HG03575 (cell line): ENCODE measurements at regions not wholly inside any gene's neighbourhood (a gene's known extent, or its start where the extent isn't known, plus 50 kb on each side); places are given as distances from the start of the nearest gene placed in this dataset.
"Not testable (repeated sequence)": the region's sequence is repeated elsewhere in the genome, so short reads cannot be mapped to it uniquely, and the experiment has no call there.

Experiments
- ATAC-seq: cut with Tn5 transposase; IDR thresholded peaks from one replicate; pipeline ENCODE4 v1.9.1; 2021; ENCODE audit not compliant: unreplicated experiment, insufficient number of reproducible peaks, low FRiP score; ENCODE audit errors: extremely low read depth

GRCh38 chr5:34245032-34245394 is 202.0 kb upstream of the C1QTNF3 start:
- not testable (repeated sequence) for ATAC-seq

- ATAC-seq, result not testable (repeated sequence)
Measured at GRCh38 chr5:34245813-34246212, 202.8 kb upstream of the C1QTNF3 start.

GRCh38 chr5:34258598-34258997 is 215.6 kb upstream of the C1QTNF3 start:
- not testable (repeated sequence) for ATAC-seq

GRCh38 chr5:34261020-34261419 is 218.0 kb upstream of the C1QTNF3 start:
- not testable (repeated sequence) for ATAC-seq

- ATAC-seq, result not testable (repeated sequence)
Measured at GRCh38 chr5:34266151-34266550, 223.1 kb upstream of the C1QTNF3 start.

- not testable (repeated sequence) for ATAC-seq
Measured at GRCh38 chr5:34296759-34297158, 253.7 kb upstream of the C1QTNF3 start.

- ATAC-seq, result not testable (repeated sequence)
Measured at GRCh38 chr5:34329201-34329600, 286.2 kb upstream of the C1QTNF3 start.

GRCh38 chr5:34329611-34330108 is 286.6 kb upstream of the C1QTNF3 start:
- not testable (repeated sequence) for ATAC-seq

GRCh38 chr5:34331928-34332454 is 289.0 kb upstream of the C1QTNF3 start:
- ATAC-seq, result not testable (repeated sequence)

- ATAC-seq, result not testable (repeated sequence)
Measured at GRCh38 chr5:34339408-34340001, 296.5 kb upstream of the C1QTNF3 start.

- ATAC-seq, result not testable (repeated sequence)
Measured at GRCh38 chr5:34354440-34354839, 301.7 kb upstream of the RAI14 start.

GRCh38 chr5:34371417-34371816 is 284.7 kb upstream of the RAI14 start:
- ATAC-seq, result not testable (repeated sequence)

GRCh38 chr5:34371817-34372216 is 284.3 kb upstream of the RAI14 start:
- not testable (repeated sequence) for ATAC-seq

GRCh38 chr5:34372739-34373138 is 283.4 kb upstream of the RAI14 start:
- not testable (repeated sequence) for ATAC-seq

- ATAC-seq, result not testable (repeated sequence)
Measured at GRCh38 chr5:34377651-34378050, 278.5 kb upstream of the RAI14 start.

- not testable (repeated sequence) for ATAC-seq
Measured at GRCh38 chr5:34378498-34378897, 277.6 kb upstream of the RAI14 start.

- not testable (repeated sequence) for ATAC-seq
Measured at GRCh38 chr5:34388754-34389153, 267.4 kb upstream of the RAI14 start.

GRCh38 chr5:34409373-34409772 is 246.8 kb upstream of the RAI14 start:
- ATAC-seq, result no peak

- ATAC-seq, result no peak
Measured at GRCh38 chr5:34410411-34411139, 245.6 kb upstream of the RAI14 start.
